Left lung (tissue), 4 donors: ENCODE measurements at regions not wholly inside any gene's neighbourhood (a gene's known extent, or its start where the extent isn't known, plus 50 kb on each side); places are given as distances from the start of the nearest gene placed in this dataset.
A peak's percentile ranks its signal among the peaks of the same experiment; 100 is the strongest.

Experiments used
- ATAC-seq: fragments of 200-7000 bp; cut with Tn5 transposase; one replicate; pipeline ENCODE4 v1.9.1; 2020; ENCODE audit warnings: moderate library complexity
- DNase-seq, 4 donors: peaks; one replicate each; pipeline ENCODE4 v3.0.0-alpha.2; 2013 to 2020
- H3K27ac ChIP-seq, 2 donors: fragments of 200-600 bp; sonication (generic) in 1 of 2; one replicate each; pipeline versions ENCODE4 v1.5.0 to v1.8.0; 2020 to 2021
- H3K27me3 ChIP-seq, 2 donors: fragments of 200-600 bp; sonication (generic) in 1 of 2; one replicate each; pipeline versions ENCODE4 v1.5.0 to v1.8.0; 2020 to 2021
- H3K36me3 ChIP-seq, 2 donors: fragments of 200-600 bp; sonication (generic) in 1 of 2; one replicate each; pipeline versions ENCODE4 v1.5.0 to v1.8.0; 2020 to 2021
- H3K4me1 ChIP-seq, 2 donors: fragments of 200-600 bp; one replicate each; pipeline ENCODE4 v1.8.0; 2021
- H3K4me3 ChIP-seq, 2 donors: fragments of 200-600 bp; sonication (generic) in 1 of 2; one replicate each; pipeline versions ENCODE4 v1.5.0 to v1.8.0; 2020 to 2021; ENCODE audit warnings: mild to moderate bottlenecking in 1 of 2
- H3K9me3 ChIP-seq, 2 donors: fragments of 200-600 bp; sonication (generic) in 1 of 2; one replicate each; pipeline versions ENCODE4 v1.5.0 to v1.8.0; 2020 to 2021
- CTCF ChIP-seq, 2 donors: fragments of 200-600 bp; sonication (generic) in 1 of 2; IDR thresholded peaks; one replicate each; pipeline versions ENCODE4 v1.5.0 to v1.8.0; 2021; ENCODE audit warnings: antibody characterized with exemption in 2 of 2
- intact Hi-C, 2 donors: fragments of 100-400 bp; cut with DNase I; formaldehyde crosslinking; loops; one replicate each; pipeline versions ENCODE4 v1.11.2 to v1.14.2; 2022
- donor health status: DM: no; HTN: yes; CAD: no.
- donor health status: DM: no; HTN: no; CAD: no.

DNA sequence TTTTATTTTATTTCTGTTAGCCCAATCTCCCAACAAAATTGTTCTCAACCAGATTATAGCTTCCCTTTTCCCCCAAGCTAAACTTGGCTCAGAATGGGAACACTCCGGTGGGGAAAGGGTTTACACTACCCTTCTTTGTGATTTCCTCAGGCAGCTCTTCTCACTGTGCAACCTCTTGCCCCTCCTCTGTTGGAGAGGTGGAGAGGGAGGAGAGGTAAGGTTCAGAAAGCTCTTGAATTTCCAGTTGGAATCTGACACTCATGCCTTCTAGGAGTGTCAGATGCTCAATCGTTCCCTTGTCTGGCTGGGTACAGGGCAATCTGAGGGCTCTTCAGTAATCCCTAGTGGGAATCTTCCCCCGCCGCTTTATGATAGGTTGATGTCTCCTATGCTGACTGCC lies 486.1 kb upstream of the KLF12 start:
- H3K9me3 ChIP-seq = no peaks in the 10 kb centered on the region
- H3K27me3 ChIP-seq = no peaks in the 10 kb centered on the region
- H3K27ac ChIP-seq = no peak overlapping the region
- no peaks in the 10 kb centered on the region for H3K36me3 ChIP-seq
- no peak overlapping the region for H3K4me3 ChIP-seq
- DNase-seq (peak in 1 of 4 donors; percentile 26), ATAC-seq (peak; percentile 69)
- no peak for TF ChIP-seq CTCF (IDR thresholded peaks at IDR 0.05)
- no peaks in the 10 kb centered on the region for H3K4me1 ChIP-seq
- intact Hi-C loops = no loop called here

DNA sequence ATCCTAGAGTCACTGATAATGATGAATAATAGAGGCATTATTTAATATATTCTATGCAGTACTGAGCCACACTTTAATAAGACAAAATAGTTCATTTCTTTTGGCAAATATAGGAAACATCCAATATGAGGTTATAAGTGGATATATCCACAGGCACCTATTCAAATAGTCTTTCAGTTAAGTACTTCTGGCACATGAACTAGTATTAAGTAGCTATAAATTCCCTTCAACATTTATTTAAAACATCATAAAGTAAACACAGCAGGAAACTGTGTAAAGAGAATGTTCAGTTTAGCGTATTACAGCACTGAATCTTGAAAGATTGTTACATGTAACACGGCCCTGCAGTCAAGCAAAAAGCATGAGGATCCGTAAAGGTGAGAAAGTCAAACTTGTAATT lies 463.3 kb upstream of the KLF12 start:
- H3K4me3 ChIP-seq = no peak overlapping the region
- H3K4me1 ChIP-seq = no peaks in the 10 kb centered on the region
- ATAC-seq = peak; percentile 69
- H3K27me3 ChIP-seq = no peaks in the 10 kb centered on the region
- H3K36me3 ChIP-seq = no peaks in the 10 kb centered on the region
- no peak for TF ChIP-seq CTCF (IDR thresholded peaks at IDR 0.05)
- H3K9me3 ChIP-seq = peaks cover 0 to 8% of the 10 kb centered on the region in 2 donors
- intact Hi-C loops = no loop called here
- no peak overlapping the region for H3K27ac ChIP-seq
- DNase-seq = peak in 1 of 4 donors; percentile 46

DNA sequence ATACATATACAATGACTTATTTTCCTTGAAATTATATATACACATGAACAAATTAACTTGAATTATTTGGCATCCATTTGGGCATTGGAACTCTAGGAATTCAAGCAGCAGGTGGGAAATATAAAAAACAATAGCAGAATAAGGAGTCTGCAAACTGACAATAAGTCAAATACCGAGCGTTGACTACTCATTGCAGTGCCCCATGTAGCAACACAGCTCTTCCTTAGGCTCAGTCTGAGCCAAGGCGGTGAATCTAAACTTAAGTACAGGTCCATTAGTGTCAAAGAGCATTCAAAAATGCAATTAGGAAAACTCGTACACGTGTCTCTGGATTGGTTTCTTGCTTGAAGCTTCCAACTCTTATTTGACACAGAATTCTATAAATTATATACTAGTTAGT lies 462.5 kb upstream of the KLF12 start:
- Histone ChIP-seq H3K4me1 (no peaks in the 10 kb centered on the region), H3K9me3 (peaks cover 0 to 8% of the 10 kb centered on the region in 2 donors), H3K27ac (no peak overlapping the region), H3K4me3 (no peak overlapping the region), H3K36me3 (no peaks in the 10 kb centered on the region), H3K27me3 (no peaks in the 10 kb centered on the region)
- intact Hi-C loops = no loop called here
- ATAC-seq (no peak), DNase-seq (no peak)
- TF ChIP-seq CTCF (IDR thresholded peaks at IDR 0.05) = no peak

GRCh38 chr13:74593688-74594087 lies 459.5 kb upstream of the KLF12 start:
- Histone ChIP-seq H3K4me1 (no peaks in the 10 kb centered on the region), H3K4me3 (no peak overlapping the region), H3K9me3 (peaks cover 0 to 8% of the 10 kb centered on the region in 2 donors), H3K27ac (no peak overlapping the region), H3K27me3 (no peaks in the 10 kb centered on the region), H3K36me3 (no peaks in the 10 kb centered on the region)
- DNase-seq = no peak
- no peak for ATAC-seq
- intact Hi-C loops = no loop called here
- no peak for TF ChIP-seq CTCF (IDR thresholded peaks at IDR 0.05)

- Histone ChIP-seq H3K4me1 (no peaks in the 10 kb centered on the region), H3K36me3 (no peaks in the 10 kb centered on the region), H3K27ac (no peak overlapping the region), H3K27me3 (no peaks in the 10 kb centered on the region), H3K4me3 (no peak overlapping the region), H3K9me3 (no peaks in the 10 kb centered on the region)
- TF ChIP-seq CTCF (IDR thresholded peaks at IDR 0.05) = no peak
- intact Hi-C loops = no loop called here
- DNase-seq = no peak
- ATAC-seq = no peak
Observed at GRCh38 chr13:74586847-74587246, 452.6 kb upstream of the KLF12 start.
